ENCODE measurements at regions not wholly inside any gene's neighbourhood (a gene's known extent, or its start where the extent isn't known, plus 50 kb on each side); places are given as distances from the start of the nearest gene placed in this dataset.

DNA sequence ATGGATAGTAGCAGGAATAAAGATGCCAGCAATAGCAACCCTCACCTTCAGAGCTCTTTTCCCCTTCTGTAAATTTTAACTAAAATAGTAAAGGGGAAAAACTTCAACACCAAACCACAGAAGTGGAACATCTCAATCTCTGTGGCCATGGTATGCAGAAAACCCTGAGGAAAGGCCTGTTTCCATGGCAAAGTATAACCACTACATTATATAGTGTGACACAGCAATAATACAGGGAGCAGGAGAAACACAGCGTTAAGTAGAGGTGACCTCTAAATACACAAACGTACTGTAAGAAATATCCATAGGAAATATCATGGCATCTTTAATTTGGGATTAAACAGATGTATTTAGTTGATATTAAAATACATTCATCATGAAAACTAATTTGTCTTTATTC lies 106.4 kb downstream of the SLC24A2 start:
- TF ChIP-seq POLR2A (IDR thresholded peaks at IDR 0.05) = no peak
- TF ChIP-seq, protein P1, sequence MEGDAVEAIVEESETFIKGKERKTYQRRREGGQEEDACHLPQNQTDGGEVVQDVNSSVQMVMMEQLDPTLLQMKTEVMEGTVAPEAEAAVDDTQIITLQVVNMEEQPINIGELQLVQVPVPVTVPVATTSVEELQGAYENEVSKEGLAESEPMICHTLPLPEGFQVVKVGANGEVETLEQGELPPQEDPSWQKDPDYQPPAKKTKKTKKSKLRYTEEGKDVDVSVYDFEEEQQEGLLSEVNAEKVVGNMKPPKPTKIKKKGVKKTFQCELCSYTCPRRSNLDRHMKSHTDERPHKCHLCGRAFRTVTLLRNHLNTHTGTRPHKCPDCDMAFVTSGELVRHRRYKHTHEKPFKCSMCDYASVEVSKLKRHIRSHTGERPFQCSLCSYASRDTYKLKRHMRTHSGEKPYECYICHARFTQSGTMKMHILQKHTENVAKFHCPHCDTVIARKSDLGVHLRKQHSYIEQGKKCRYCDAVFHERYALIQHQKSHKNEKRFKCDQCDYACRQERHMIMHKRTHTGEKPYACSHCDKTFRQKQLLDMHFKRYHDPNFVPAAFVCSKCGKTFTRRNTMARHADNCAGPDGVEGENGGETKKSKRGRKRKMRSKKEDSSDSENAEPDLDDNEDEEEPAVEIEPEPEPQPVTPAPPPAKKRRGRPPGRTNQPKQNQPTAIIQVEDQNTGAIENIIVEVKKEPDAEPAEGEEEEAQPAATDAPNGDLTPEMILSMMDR (IDR thresholded peaks at IDR 0.05) = no peak

Data from sigmoid colon (tissue), 3 donors.